NAMALWA (cell line): ENCODE measurements at regions not wholly inside any gene's neighbourhood (a gene's known extent, or its start where the extent isn't known, plus 50 kb on each side); places are given as distances from the start of the nearest gene placed in this dataset.

Source experiments
- DNase-seq: peaks from one replicate; pipeline ENCODE4 v3.0.0-alpha.2; 2015; ENCODE audit warnings: low spot score

DNA sequence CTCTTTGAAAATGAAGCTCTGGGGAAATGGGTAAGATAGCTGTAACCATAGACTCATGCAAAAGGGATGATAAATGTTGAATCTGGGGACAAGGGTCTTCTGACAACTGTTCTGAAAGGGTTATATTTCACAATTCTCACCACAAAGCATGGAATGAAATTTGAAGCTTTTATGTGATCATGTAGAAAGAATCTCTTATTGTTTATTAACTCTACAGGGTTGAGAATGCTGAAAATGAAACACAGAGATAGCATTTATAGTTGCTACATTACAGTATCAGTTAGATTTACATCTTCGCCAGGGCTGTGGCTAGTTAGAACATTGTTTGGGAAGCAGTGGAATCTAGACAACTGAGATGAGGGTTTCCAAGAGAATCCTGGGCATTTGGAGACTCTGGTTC lies 97.4 kb upstream of the LHCGR start:
- no peak for DNase-seq

- DNase-seq: no peak
Measured at GRCh38 chr2:48851161-48851560, 95.6 kb upstream of the LHCGR start.

GRCh38 chr2:48849770-48850169 lies 94.2 kb upstream of the LHCGR start:
- no peak for DNase-seq

DNA sequence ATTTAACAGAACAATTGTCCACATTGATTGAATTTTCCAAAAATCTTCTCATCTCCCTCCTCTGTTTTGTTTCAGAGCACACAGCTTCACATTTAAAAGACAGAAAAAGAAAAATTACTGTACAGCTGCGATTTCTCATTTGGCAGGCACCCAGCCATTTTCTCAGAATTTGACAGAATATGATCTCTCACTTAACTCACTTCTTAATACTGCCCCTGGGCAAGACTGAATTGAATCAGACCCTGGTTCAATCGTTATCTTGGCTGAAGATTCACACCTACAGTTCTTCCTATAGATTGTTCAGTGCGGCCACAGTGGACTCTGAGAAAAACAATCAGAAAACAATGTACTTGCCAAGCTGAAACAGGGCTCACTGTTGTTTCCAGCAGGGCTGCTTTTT lies 90.2 kb upstream of the LHCGR start:
- no peak for DNase-seq

DNA sequence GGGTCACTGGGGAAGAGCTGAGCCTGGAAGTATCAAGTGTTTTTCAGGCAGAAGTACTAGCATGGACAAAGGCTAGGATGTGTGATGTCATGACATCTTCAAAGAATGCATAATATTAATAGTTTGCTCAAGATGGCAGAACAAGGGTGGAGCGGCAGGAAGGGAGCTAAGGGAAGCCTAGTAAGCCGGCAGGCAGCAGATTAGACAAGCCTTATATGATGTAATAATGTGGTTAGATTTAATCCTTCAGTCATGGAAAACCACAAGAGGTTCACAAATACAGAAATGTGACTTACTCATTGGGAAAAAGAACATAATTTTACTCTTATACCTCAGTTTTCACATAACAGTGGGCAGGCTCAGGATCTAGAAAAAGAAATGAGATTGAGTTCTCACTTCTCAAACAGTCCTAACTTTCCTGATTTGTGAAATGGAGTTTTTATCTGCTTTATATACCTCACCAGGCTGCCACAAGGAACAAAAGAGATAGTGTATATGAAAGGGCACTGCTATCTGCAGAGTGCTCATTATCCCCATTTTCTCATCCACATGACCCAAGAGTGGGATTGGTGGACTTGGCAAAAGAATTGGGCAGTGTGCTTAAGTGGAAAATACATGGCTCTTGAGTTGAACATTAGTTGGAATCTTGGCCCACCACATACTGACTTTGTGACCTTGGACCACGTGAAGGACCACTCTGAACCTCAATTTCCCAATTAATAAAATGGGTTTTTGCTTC lies 89.1 kb upstream of the LHCGR start:
- no peak for DNase-seq

- no peak for DNase-seq
Measured at GRCh38 chr2:48841126-48841525, 85.6 kb upstream of the LHCGR start.

DNA sequence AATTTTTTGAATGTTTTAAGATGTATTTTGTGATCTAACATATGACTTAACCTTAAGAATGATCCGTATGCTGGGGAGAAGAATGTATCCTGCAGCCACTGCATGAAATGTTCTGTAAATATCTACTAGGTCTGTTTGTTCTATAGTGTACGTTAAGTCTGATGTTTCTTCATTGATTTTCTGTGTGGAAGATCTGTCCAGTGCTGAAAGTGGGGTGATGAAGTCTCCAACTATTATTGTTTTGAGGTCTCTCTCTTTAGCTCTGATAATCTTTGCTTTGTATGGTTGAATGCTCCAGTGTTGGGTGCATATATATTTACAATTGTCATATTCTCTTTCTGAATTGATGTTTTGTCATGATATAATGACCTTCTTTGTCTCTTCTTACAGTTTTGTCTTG lies 82.5 kb upstream of the LHCGR start:
- DNase-seq: no peak

DNA sequence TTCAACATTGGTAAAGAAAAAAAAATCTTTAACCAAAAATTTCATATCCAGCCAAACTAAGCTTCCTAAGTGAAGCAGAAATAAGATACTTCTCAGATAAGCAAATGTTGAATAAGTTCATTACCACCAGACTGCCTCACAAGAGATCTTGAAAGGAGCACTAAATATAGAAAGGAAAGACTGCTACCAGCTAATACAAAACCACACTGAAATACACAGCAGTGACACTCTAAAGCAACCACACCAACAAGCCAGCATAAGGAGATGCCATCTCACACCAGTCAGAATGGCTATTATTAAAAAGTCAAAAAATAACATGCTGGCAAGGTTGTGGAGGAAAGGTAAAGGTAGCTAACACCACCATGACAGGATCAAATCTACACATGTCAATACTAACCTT lies 74.0 kb upstream of the LHCGR start:
- no peak for DNase-seq

- no peak for DNase-seq
Measured at GRCh38 chr2:48829036-48829435, 73.5 kb upstream of the LHCGR start.

DNA sequence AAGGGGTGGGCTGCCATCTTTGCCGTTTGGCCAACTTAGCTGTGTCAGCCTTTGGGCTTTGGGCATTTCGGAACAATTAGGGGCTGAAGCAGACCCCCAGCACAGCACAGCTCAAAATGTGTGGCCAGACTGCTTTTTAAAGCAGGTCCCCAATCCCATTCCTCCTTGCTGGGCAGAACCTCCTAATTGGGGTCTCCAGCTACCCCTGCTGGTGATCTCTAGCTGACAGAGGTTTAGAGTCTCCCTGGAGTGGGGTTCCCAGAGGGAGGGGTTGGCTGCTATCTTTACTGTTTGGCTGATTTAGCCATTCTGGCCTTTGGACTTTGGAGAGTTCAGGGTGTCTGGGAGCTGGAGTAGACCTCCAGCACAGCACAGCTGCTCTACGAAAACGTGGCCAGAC lies 71.5 kb upstream of the LHCGR start:
- no peak for DNase-seq

- no peak for DNase-seq
Measured at GRCh38 chr2:48824116-48824515, 68.6 kb upstream of the LHCGR start.

GRCh38 chr2:48819206-48819735 lies 63.7 kb upstream of the LHCGR start:
- DNase-seq: no peak

- DNase-seq: no peak
Measured at GRCh38 chr2:48817355-48817754, 61.8 kb upstream of the LHCGR start.

- no peak for DNase-seq
Measured at GRCh38 chr2:48812416-48812815, 56.9 kb upstream of the LHCGR start.

GRCh38 chr2:48808311-48808710 lies 52.8 kb upstream of the LHCGR start:
- DNase-seq: no peak
